Lower leg skin (tissue), 3 donors: ENCODE measurements at regions not wholly inside any gene's neighbourhood (a gene's known extent, or its start where the extent isn't known, plus 50 kb on each side); places are given as distances from the start of the nearest gene placed in this dataset.

ENCODE experiments used
- CTCF ChIP-seq, 3 donors: fragments of 450-650 bp; IDR thresholded peaks; one replicate each; pipeline ENCODE4 v1.5.1; 2016; ENCODE audit warnings: antibody characterized with exemption in 3 of 3, mild to moderate bottlenecking in 3 of 3, moderate library complexity in 2 of 3
- POLR2A ChIP-seq, 2 donors: fragments of 450-650 bp; IDR thresholded peaks; one replicate each; pipeline ENCODE4 v1.6.1; 2016 to 2017; ENCODE audit warnings: antibody characterized with exemption in 2 of 2, mild to moderate bottlenecking in 1 of 2, moderate library complexity in 1 of 2

- TF ChIP-seq CTCF (IDR thresholded peaks at IDR 0.05) (no peak), POLR2A (IDR thresholded peaks at IDR 0.05) (no peak)
Observed at GRCh38 chr2:38191516-38191915, 115.6 kb upstream of the CYP1B1 start.
